ENCODE measurements at regions not wholly inside any gene's neighbourhood (a gene's known extent, or its start where the extent isn't known, plus 50 kb on each side); places are given as distances from the start of the nearest gene placed in this dataset.

- ATAC-seq (ENCODE audit: poor library complexity): no peak
- no peak overlapping the region for H3K27ac Mint-ChIP-seq
- no peaks in the 10 kb centered on the region for H3K4me1 Mint-ChIP-seq (ENCODE audit: low read depth)
- POLR2A ChIA-PET: no interaction called here
- CTCF ChIA-PET: no interaction called here
- no peak for DNase-seq
- intact Hi-C loops (cut with DNase I, micrococcal nuclease): no loop called here
- TF ChIP-seq CTCF (IDR thresholded peaks at IDR 0.05): no peak
- no peaks in the 10 kb centered on the region for H3K36me3 ChIP-seq (ENCODE audit: insufficient read depth, low read length)
- H3K4me1 ChIP-seq (ENCODE audit: insufficient read depth, low read length): no peaks in the 10 kb centered on the region
- no peak overlapping the region for H3K27ac ChIP-seq (ENCODE audit: low read depth in 1 of 2, low read length in 2 of 2)
- H3K27me3 Mint-ChIP-seq: peaks cover 59% of the 10 kb centered on the region
- H3K4me3 Mint-ChIP-seq: no peak overlapping the region
- no peak overlapping the region for H3K4me3 ChIP-seq (ENCODE audit: low read length)
- peaks cover 6 to 7% of the 10 kb centered on the region in 2 experiments for H3K27me3 ChIP-seq (ENCODE audit: control insufficient read depth in 1 of 2, insufficient read depth in 2 of 2, low read length in 2 of 2)
- no peaks in the 10 kb centered on the region for H3K36me3 Mint-ChIP-seq (ENCODE audit: low read depth)
- H3K9me3 Mint-ChIP-seq: no peaks in the 10 kb centered on the region
- no peaks in the 10 kb centered on the region for H3K9me3 ChIP-seq (ENCODE audit: control insufficient read depth in 1 of 2, insufficient read depth in 1 of 2, low read length in 2 of 2)
These were observed 67.7 kb upstream of the TOP3B start for GRCh38 chr22:22050141-22050775.

DNA sequence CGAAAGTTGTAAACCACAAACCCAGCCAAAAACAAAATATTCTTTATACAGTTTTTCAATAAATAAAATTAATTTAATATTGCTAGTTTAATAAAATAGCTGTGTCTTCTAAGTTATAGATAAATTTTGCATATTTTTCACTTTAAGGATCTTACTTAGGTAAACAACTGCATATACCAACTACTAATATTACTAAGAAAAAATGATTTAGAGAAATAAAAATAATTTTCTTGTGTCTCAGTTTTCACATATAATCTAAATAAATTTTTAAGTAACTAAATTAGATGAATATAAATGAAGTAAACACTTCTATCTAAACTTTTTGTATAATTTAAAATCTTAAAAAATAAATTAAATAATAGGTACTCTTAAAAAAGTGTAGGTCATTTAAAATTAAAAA, 67.1 kb upstream of the TOP3B start:
- Histone ChIP-seq H3K9me3 (ENCODE audit: control insufficient read depth in 1 of 2, insufficient read depth in 1 of 2, low read length in 2 of 2) (no peaks in the 10 kb centered on the region), H3K4me3 (ENCODE audit: low read length) (no peak overlapping the region), H3K27ac (ENCODE audit: low read depth in 1 of 2, low read length in 2 of 2) (no peak overlapping the region), H3K27me3 (ENCODE audit: control insufficient read depth in 1 of 2, insufficient read depth in 2 of 2, low read length in 2 of 2) (peaks cover 6 to 7% of the 10 kb centered on the region in 2 experiments), H3K36me3 (ENCODE audit: insufficient read depth, low read length) (no peaks in the 10 kb centered on the region), H3K4me1 (ENCODE audit: insufficient read depth, low read length) (no peaks in the 10 kb centered on the region)
- intact Hi-C loops (cut with DNase I, micrococcal nuclease): no loop called here
- Mint-ChIP-seq H3K4me1 (ENCODE audit: low read depth) (no peaks in the 10 kb centered on the region), H3K9me3 (no peaks in the 10 kb centered on the region), H3K27me3 (peaks cover 53% of the 10 kb centered on the region), H3K4me3 (no peak overlapping the region), H3K36me3 (ENCODE audit: low read depth) (no peaks in the 10 kb centered on the region), H3K27ac (no peak overlapping the region)
- CTCF ChIA-PET: no interaction called here
- TF ChIP-seq CTCF (IDR thresholded peaks at IDR 0.05): no peak
- POLR2A ChIA-PET: no interaction called here
- ATAC-seq (ENCODE audit: poor library complexity) (no peak), DNase-seq (no peak)

DNA sequence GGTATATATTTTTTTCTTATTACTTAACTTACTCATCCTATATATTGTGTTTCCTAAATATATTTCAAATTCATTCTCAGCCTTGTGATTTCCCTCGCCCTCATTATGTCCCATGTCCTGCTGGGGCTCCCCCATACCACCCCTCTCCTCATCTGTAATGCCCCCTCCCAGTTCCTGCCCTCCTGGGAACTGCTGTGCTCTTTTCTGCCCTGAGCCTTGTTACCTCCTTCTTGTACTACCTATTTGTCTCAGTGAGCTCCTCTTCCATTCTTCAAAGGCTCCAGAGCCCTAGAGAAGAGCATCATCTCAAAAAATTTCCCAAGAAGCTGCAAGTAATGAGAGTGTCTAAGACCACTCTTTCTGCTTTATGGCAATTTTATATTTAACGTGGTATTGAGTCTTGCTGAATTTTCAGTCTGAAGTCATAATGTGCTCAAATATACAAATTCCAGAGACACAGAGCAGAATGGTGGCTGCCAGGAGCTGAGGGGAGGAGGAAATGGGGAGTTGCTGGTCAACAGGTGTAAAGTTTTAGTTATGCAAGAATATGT, 66.5 kb upstream of the TOP3B start:
- no peaks in the 10 kb centered on the region for H3K4me1 ChIP-seq (ENCODE audit: insufficient read depth, low read length)
- DNase-seq (no peak), ATAC-seq (ENCODE audit: poor library complexity) (no peak)
- Mint-ChIP-seq H3K4me1 (ENCODE audit: low read depth) (no peaks in the 10 kb centered on the region), H3K36me3 (ENCODE audit: low read depth) (no peaks in the 10 kb centered on the region), H3K27me3 (peaks cover 47% of the 10 kb centered on the region), H3K27ac (no peak overlapping the region), H3K4me3 (no peak overlapping the region), H3K9me3 (no peaks in the 10 kb centered on the region)
- no peaks in the 10 kb centered on the region for H3K9me3 ChIP-seq (ENCODE audit: control insufficient read depth in 1 of 2, insufficient read depth in 1 of 2, low read length in 2 of 2)
- no peak for TF ChIP-seq CTCF (IDR thresholded peaks at IDR 0.05)
- intact Hi-C loops (cut with DNase I, micrococcal nuclease): no loop called here
- H3K4me3 ChIP-seq (ENCODE audit: low read length): no peak overlapping the region
- ChIA-PET POLR2A (no interaction called here), CTCF (no interaction called here)
- H3K27ac ChIP-seq (ENCODE audit: low read depth in 1 of 2, low read length in 2 of 2): no peak overlapping the region
- H3K27me3 ChIP-seq (ENCODE audit: control insufficient read depth in 1 of 2, insufficient read depth in 2 of 2, low read length in 2 of 2): peaks cover 6 to 7% of the 10 kb centered on the region in 2 experiments
- H3K36me3 ChIP-seq (ENCODE audit: insufficient read depth, low read length): no peaks in the 10 kb centered on the region

All from CD4-positive, alpha-beta T cell (primary cell).